ENCODE measurements at regions not wholly inside any gene's neighbourhood (a gene's known extent, or its start where the extent isn't known, plus 50 kb on each side); places are given as distances from the start of the nearest gene placed in this dataset.
"Not testable (repeated sequence)": the region's sequence is repeated elsewhere in the genome, so short reads cannot be mapped to it uniquely, and the experiment has no call there.

- 100% methylated on average over 2 of the region's 3 CpGs for WGBS (ENCODE audit: insufficient coverage)
- not testable (repeated sequence) for H3K27ac Mint-ChIP-seq, H3K4me1 Mint-ChIP-seq
Measured at GRCh38 chr15:20284891-20285535, 256.6 kb downstream of the GOLGA6L6 start.

GRCh38 chr15:20283651-20284050 lies 257.9 kb downstream of the GOLGA6L6 start:
- H4K20me1 ChIP-seq (ENCODE audit: insufficient read depth, low read length); H3K4me2 ChIP-seq (replicated peaks; ENCODE audit: extremely low read depth, low read length, poor library complexity, severe bottlenecking); H3K4me1 Mint-ChIP-seq; H3K9me3 Mint-ChIP-seq; H3K4me3 Mint-ChIP-seq; H3K79me2 ChIP-seq (ENCODE audit: insufficient read depth, low read length); H2AFZ ChIP-seq (ENCODE audit: insufficient read depth, low read depth, low read length, poor library complexity, severe bottlenecking); H3K9ac ChIP-seq (ENCODE audit: insufficient read depth, low read length, poor library complexity, severe bottlenecking); H3K27me3 ChIP-seq (ENCODE audit: control insufficient read depth in 2 of 2, insufficient read depth in 2 of 2, low read length in 2 of 2); H3K27ac Mint-ChIP-seq; intact Hi-C loops (cut with micrococcal nuclease); H3K36me3 Mint-ChIP-seq; H3K27ac ChIP-seq (ENCODE audit: low read depth in 1 of 2, low read length in 2 of 2); DNase-seq; H3K4me1 ChIP-seq (ENCODE audit: control insufficient read depth in 1 of 2, insufficient read depth in 2 of 2, low read length in 2 of 2); H3K36me3 ChIP-seq (replicated peaks in 1 of 2; ENCODE audit: control insufficient read depth in 1 of 2, insufficient read depth in 2 of 2, low read length in 2 of 2); H3K27me3 Mint-ChIP-seq (ENCODE audit: low read depth in 3 of 3); H3K4me3 ChIP-seq (replicated peaks in 1 of 3; ENCODE audit: low read depth in 2 of 3, low read length in 3 of 3): not testable (repeated sequence)
- WGBS (ENCODE audit: insufficient coverage) = 59% methylated on average over 2 of the region's 3 CpGs
- peaks cover 38% of the 10 kb centered on the region in 2 donors for H3K9me3 ChIP-seq (replicated peaks in 1 of 2; ENCODE audit: control insufficient read depth in 1 of 2, insufficient read depth in 1 of 2, low read length in 2 of 2)

More at GRCh38 chr15:20284891-20285535, 256.6 kb downstream of the GOLGA6L6 start:
- H3K27me3 ChIP-seq (ENCODE audit: control insufficient read depth in 2 of 2, insufficient read depth in 2 of 2, low read length in 2 of 2); H3K9ac ChIP-seq (ENCODE audit: insufficient read depth, low read length, poor library complexity, severe bottlenecking); H3K79me2 ChIP-seq (ENCODE audit: insufficient read depth, low read length); H2AFZ ChIP-seq (ENCODE audit: insufficient read depth, low read depth, low read length, poor library complexity, severe bottlenecking); intact Hi-C loops (cut with micrococcal nuclease); H3K36me3 Mint-ChIP-seq; DNase-seq; H3K9me3 Mint-ChIP-seq; H3K4me2 ChIP-seq (replicated peaks; ENCODE audit: extremely low read depth, low read length, poor library complexity, severe bottlenecking); H3K27me3 Mint-ChIP-seq (ENCODE audit: low read depth in 3 of 3); H3K4me3 Mint-ChIP-seq; H3K36me3 ChIP-seq (replicated peaks in 1 of 2; ENCODE audit: control insufficient read depth in 1 of 2, insufficient read depth in 2 of 2, low read length in 2 of 2); H3K4me3 ChIP-seq (replicated peaks in 1 of 3; ENCODE audit: low read depth in 2 of 3, low read length in 3 of 3); H3K27ac ChIP-seq (ENCODE audit: low read depth in 1 of 2, low read length in 2 of 2); H3K4me1 ChIP-seq (ENCODE audit: control insufficient read depth in 1 of 2, insufficient read depth in 2 of 2, low read length in 2 of 2); H4K20me1 ChIP-seq (ENCODE audit: insufficient read depth, low read length): not testable (repeated sequence)
- H3K9me3 ChIP-seq (replicated peaks in 1 of 2; ENCODE audit: control insufficient read depth in 1 of 2, insufficient read depth in 1 of 2, low read length in 2 of 2) = peaks cover 33 to 39% of the 10 kb centered on the region in 2 donors

GRCh38 chr15:20282491-20282943 lies 259.1 kb downstream of the GOLGA6L6 start:
- intact Hi-C loops (cut with micrococcal nuclease); H3K4me1 ChIP-seq (ENCODE audit: control insufficient read depth in 1 of 2, insufficient read depth in 2 of 2, low read length in 2 of 2); H3K4me1 Mint-ChIP-seq; H3K79me2 ChIP-seq (ENCODE audit: insufficient read depth, low read length); H3K27me3 ChIP-seq (ENCODE audit: control insufficient read depth in 2 of 2, insufficient read depth in 2 of 2, low read length in 2 of 2); H3K27me3 Mint-ChIP-seq (ENCODE audit: low read depth in 3 of 3); DNase-seq; H3K27ac ChIP-seq (ENCODE audit: low read depth in 1 of 2, low read length in 2 of 2); H3K4me2 ChIP-seq (replicated peaks; ENCODE audit: extremely low read depth, low read length, poor library complexity, severe bottlenecking); H3K36me3 Mint-ChIP-seq; H3K36me3 ChIP-seq (replicated peaks in 1 of 2; ENCODE audit: control insufficient read depth in 1 of 2, insufficient read depth in 2 of 2, low read length in 2 of 2); H4K20me1 ChIP-seq (ENCODE audit: insufficient read depth, low read length); H3K4me3 ChIP-seq (replicated peaks in 1 of 3; ENCODE audit: low read depth in 2 of 3, low read length in 3 of 3); H3K9ac ChIP-seq (ENCODE audit: insufficient read depth, low read length, poor library complexity, severe bottlenecking); H3K9me3 Mint-ChIP-seq; H3K27ac Mint-ChIP-seq; H2AFZ ChIP-seq (ENCODE audit: insufficient read depth, low read depth, low read length, poor library complexity, severe bottlenecking); H3K4me3 Mint-ChIP-seq: not testable (repeated sequence)
- 89% methylated on average over 29 of the region's 29 CpGs for WGBS (ENCODE audit: insufficient coverage)
- peaks cover 38 to 41% of the 10 kb centered on the region in 2 donors for H3K9me3 ChIP-seq (replicated peaks in 1 of 2; ENCODE audit: control insufficient read depth in 1 of 2, insufficient read depth in 1 of 2, low read length in 2 of 2)

- H3K27ac Mint-ChIP-seq; H3K27me3 ChIP-seq (ENCODE audit: control insufficient read depth in 2 of 2, insufficient read depth in 2 of 2, low read length in 2 of 2); H3K9me3 Mint-ChIP-seq; intact Hi-C loops (cut with micrococcal nuclease); H3K4me1 ChIP-seq (ENCODE audit: control insufficient read depth in 1 of 2, insufficient read depth in 2 of 2, low read length in 2 of 2); DNase-seq; H3K4me2 ChIP-seq (replicated peaks; ENCODE audit: extremely low read depth, low read length, poor library complexity, severe bottlenecking); H3K27me3 Mint-ChIP-seq (ENCODE audit: low read depth in 3 of 3); H3K9ac ChIP-seq (ENCODE audit: insufficient read depth, low read length, poor library complexity, severe bottlenecking); H3K36me3 ChIP-seq (replicated peaks in 1 of 2; ENCODE audit: control insufficient read depth in 1 of 2, insufficient read depth in 2 of 2, low read length in 2 of 2); H3K4me3 ChIP-seq (replicated peaks in 1 of 3; ENCODE audit: low read depth in 2 of 3, low read length in 3 of 3); H3K4me1 Mint-ChIP-seq; H2AFZ ChIP-seq (ENCODE audit: insufficient read depth, low read depth, low read length, poor library complexity, severe bottlenecking); H3K27ac ChIP-seq (ENCODE audit: low read depth in 1 of 2, low read length in 2 of 2); H3K4me3 Mint-ChIP-seq; H4K20me1 ChIP-seq (ENCODE audit: insufficient read depth, low read length); H3K36me3 Mint-ChIP-seq; H3K79me2 ChIP-seq (ENCODE audit: insufficient read depth, low read length): not testable (repeated sequence)
- peaks cover 43 to 46% of the 10 kb centered on the region in 2 donors for H3K9me3 ChIP-seq (replicated peaks in 1 of 2; ENCODE audit: control insufficient read depth in 1 of 2, insufficient read depth in 1 of 2, low read length in 2 of 2)
- WGBS (ENCODE audit: insufficient coverage) = 90% methylated on average over 7 of the region's 7 CpGs
Measured at GRCh38 chr15:20281567-20282275, 259.9 kb downstream of the GOLGA6L6 start.

All from CD14-positive monocyte (primary cell).